GM23338 (cell line): ENCODE measurements at regions not wholly inside any gene's neighbourhood (a gene's known extent, or its start where the extent isn't known, plus 50 kb on each side); places are given as distances from the start of the nearest gene placed in this dataset.

Experiments used
- ATAC-seq: fragments of 200-7000 bp; cut with Tn5 transposase; 3 replicates; pipeline ENCODE4 v1.9.1; 2020
- DNase-seq: peaks from one replicate; pipeline ENCODE4 v3.0.0-alpha.2; 2015; ENCODE audit warnings: low spot score
- H2AFZ ChIP-seq: fragments of 200-600 bp; sonication (generic); 2 replicates; pipeline ENCODE4 v1.8.0; 2016; ENCODE audit warnings: antibody characterized with exemption, mild to moderate bottlenecking, moderate library complexity
- H3F3A ChIP-seq: fragments of 200-600 bp; sonication (generic); replicated peaks from 2 replicates; pipeline ENCODE4 v1.8.0; 2017; ENCODE audit warnings: antibody characterized with exemption, mixed run types, low read depth
- H3K27ac ChIP-seq: fragments of 200-600 bp; sonication (generic); 2 replicates; pipeline ENCODE4 v1.6.1; 2016; ENCODE audit warnings: low read depth
- H3K27me3 ChIP-seq: fragments of 200-600 bp; sonication (generic); 2 replicates; pipeline ENCODE4 v1.8.0; 2016; ENCODE audit warnings: mild to moderate bottlenecking, mixed run types, moderate library complexity; ENCODE audit not compliant: insufficient read depth
- H3K36me3 ChIP-seq: fragments of 200-600 bp; sonication (generic); 2 replicates; pipeline ENCODE4 v1.8.0; 2016; ENCODE audit warnings: mild to moderate bottlenecking; ENCODE audit not compliant: insufficient read depth
- H3K4me1 ChIP-seq: fragments of 200-600 bp; sonication (generic); 2 replicates; pipeline ENCODE4 v1.8.0; 2016; ENCODE audit warnings: mild to moderate bottlenecking, moderate library complexity; ENCODE audit not compliant: insufficient read depth
- H3K4me2 ChIP-seq: fragments of 200-600 bp; sonication (generic); 2 replicates; pipeline ENCODE4 v1.7.1; 2017; ENCODE audit warnings: mixed run types
- H3K4me3 ChIP-seq: fragments of 200-600 bp; sonication (generic); 2 replicates; pipeline ENCODE4 v1.6.1; 2016; ENCODE audit warnings: mixed run types
- H3K79me2 ChIP-seq: fragments of 200-600 bp; sonication (generic); replicated peaks from 2 replicates; pipeline ENCODE4 v1.8.0; 2017; ENCODE audit warnings: mild to moderate bottlenecking; ENCODE audit not compliant: insufficient read depth
- H3K9me2 ChIP-seq: fragments of 200-600 bp; sonication (generic); 2 replicates; pipeline ENCODE4 v1.8.0; 2017; ENCODE audit not compliant: insufficient read depth
- H4K20me1 ChIP-seq: fragments of 200-600 bp; sonication (generic); replicated peaks from 2 replicates; pipeline ENCODE4 v1.8.0; 2017; ENCODE audit warnings: mild to moderate bottlenecking; ENCODE audit not compliant: insufficient read depth
- H3K27ac Mint-ChIP-seq: 2 replicates; pipeline ENCODE4 v1.8.0; 2020; ENCODE audit warnings: inconsistent platforms, mild to moderate bottlenecking, moderate library complexity, mixed read lengths
- H3K27me3 Mint-ChIP-seq: 3 replicates; pipeline ENCODE4 v1.8.0; 2022; ENCODE audit warnings: low read depth, mild to moderate bottlenecking, moderate library complexity, mixed read lengths, inconsistent platforms; ENCODE audit not compliant: insufficient read depth, poor library complexity
- H3K36me3 Mint-ChIP-seq: 3 replicates; pipeline ENCODE4 v1.8.0; 2021; ENCODE audit warnings: low read depth, mild to moderate bottlenecking, inconsistent platforms, moderate library complexity, mixed read lengths
- H3K4me1 Mint-ChIP-seq: 3 replicates; pipeline ENCODE4 v1.8.0; 2020; ENCODE audit warnings: mild to moderate bottlenecking, inconsistent platforms, mixed read lengths
- H3K4me3 Mint-ChIP-seq: 3 replicates; pipeline ENCODE4 v1.8.0; 2021; ENCODE audit warnings: moderate library complexity, mild to moderate bottlenecking, inconsistent platforms, mixed read lengths
- H3K9me3 Mint-ChIP-seq: 3 replicates; pipeline ENCODE4 v1.8.0; 2020; ENCODE audit warnings: moderate library complexity, mild to moderate bottlenecking, inconsistent platforms, mixed read lengths
- CREB1 ChIP-seq: fragments of 250-450 bp; sonication (Bioruptor Pico); IDR thresholded peaks from 2 replicates; pipeline ENCODE4 v1.5.0; 2020; ENCODE audit warnings: low read depth, mild to moderate bottlenecking, moderate library complexity
- EZH2 ChIP-seq: fragments of 200-600 bp; sonication (generic); IDR thresholded peaks from one replicate; pipeline ENCODE4 v1.8.0; 2017; ENCODE audit warnings: antibody characterized with exemption, mild to moderate bottlenecking, low read depth; ENCODE audit not compliant: unreplicated experiment
- EZH2phosphoT487 ChIP-seq: fragments of 200-600 bp; sonication (generic); IDR thresholded peaks from one replicate; pipeline ENCODE4 v1.8.1; 2018; ENCODE audit warnings: antibody characterized with exemption; ENCODE audit not compliant: unreplicated experiment
- JUNB ChIP-seq: IDR thresholded peaks from one replicate; pipeline ENCODE4 v1.6.1; 2016; ENCODE audit warnings: antibody characterized with exemption; ENCODE audit not compliant: unreplicated experiment
- NANOG ChIP-seq: IDR thresholded peaks from 2 replicates; pipeline ENCODE4 v1.6.1; 2016; ENCODE audit warnings: antibody characterized with exemption, borderline replicate concordance
- POLR2AphosphoS5 ChIP-seq: IDR thresholded peaks from 2 replicates; pipeline ENCODE4 v1.6.1; 2016; ENCODE audit warnings: antibody characterized with exemption, low read depth
- REST ChIP-seq: IDR thresholded peaks from one replicate; pipeline ENCODE4 v1.6.1; 2018; ENCODE audit warnings: antibody characterized with exemption; ENCODE audit not compliant: unreplicated experiment
- STAT1 ChIP-seq: IDR thresholded peaks from one replicate; pipeline ENCODE4 v1.6.1; 2016; ENCODE audit warnings: antibody characterized with exemption; ENCODE audit not compliant: unreplicated experiment
- ZNF114 ChIP-seq: fragments of 250-450 bp; sonication (Bioruptor Pico); IDR thresholded peaks from 2 replicates; pipeline ENCODE4 v1.5.0; 2020; ENCODE audit warnings: mild to moderate bottlenecking, moderate library complexity
- ZNF331 ChIP-seq: fragments of 250-450 bp; sonication (Bioruptor Pico); IDR thresholded peaks from 2 replicates; pipeline ENCODE4 v1.5.0; 2020; ENCODE audit warnings: low read depth, mild to moderate bottlenecking, moderate library complexity
- ZNF462 ChIP-seq: fragments of 250-450 bp; sonication (Bioruptor Pico); IDR thresholded peaks from 2 replicates; pipeline ENCODE4 v1.5.0; 2020; ENCODE audit warnings: mild to moderate bottlenecking, moderate library complexity

GRCh38 chrX:18101087-18101486 is 119.6 kb downstream of the BEND2 start:
- Mint-ChIP-seq H3K27ac (no peak overlapping the region), H3K27me3 (no peaks in the 10 kb centered on the region), H3K4me3 (no peak overlapping the region), H3K4me1 (peaks cover 35% of the 10 kb centered on the region), H3K9me3 (no peaks in the 10 kb centered on the region), H3K36me3 (no peaks in the 10 kb centered on the region)
- DNase-seq = no peak
- H3K27ac ChIP-seq = no peak overlapping the region
- H3K4me1 ChIP-seq = peaks cover 24% of the 10 kb centered on the region
- no peaks in the 10 kb centered on the region for H3K27me3 ChIP-seq
- no peaks in the 10 kb centered on the region for H3F3A ChIP-seq
- H3K4me3 ChIP-seq = no peak overlapping the region
- no peaks in the 10 kb centered on the region for H3K9me2 ChIP-seq
- no peaks in the 10 kb centered on the region for H4K20me1 ChIP-seq
- TF ChIP-seq REST (no peak), EZH2 (no peak), STAT1 (no peak), POLR2AphosphoS5 (no peak), CREB1 (CRISPR knock-in tag) (no peak)
- no peaks in the 10 kb centered on the region for H3K36me3 ChIP-seq
- H3K79me2 ChIP-seq = peaks cover 6% of the 10 kb centered on the region; the same call in 1 of the 2 replicates
- H3K4me2 ChIP-seq = no peak overlapping the region
- no peak for ATAC-seq
- H2AFZ ChIP-seq = no peak overlapping the region

GRCh38 chrX:18099745-18100144 is 120.9 kb downstream of the BEND2 start:
- DNase-seq (no peak), ATAC-seq (no peak)
- Histone ChIP-seq H3F3A (no peaks in the 10 kb centered on the region), H3K36me3 (no peaks in the 10 kb centered on the region), H3K9me2 (no peaks in the 10 kb centered on the region), H3K4me3 (no peak overlapping the region), H3K27me3 (no peaks in the 10 kb centered on the region), H3K27ac (no peak overlapping the region), H4K20me1 (no peaks in the 10 kb centered on the region), H3K4me1 (peaks cover 33% of the 10 kb centered on the region), H3K79me2 (peaks cover 6% of the 10 kb centered on the region; the same call in 1 of the 2 replicates), H3K4me2 (peak overlapping the region; percentile 72; the same call in 1 of the 2 replicates), H2AFZ (no peak overlapping the region)
- Mint-ChIP-seq H3K27ac (no peak overlapping the region), H3K4me1 (peaks cover 44% of the 10 kb centered on the region), H3K4me3 (no peak overlapping the region), H3K27me3 (no peaks in the 10 kb centered on the region), H3K9me3 (no peaks in the 10 kb centered on the region; the same call in 2 of the 3 replicates), H3K36me3 (no peaks in the 10 kb centered on the region)
- TF ChIP-seq NANOG = no peak
- no peak for TF ChIP-seq ZNF114
- TF ChIP-seq ZNF462 = no peak
- TF ChIP-seq JUNB = no peak
- no peak for TF ChIP-seq POLR2AphosphoS5
- TF ChIP-seq ZNF331 (CRISPR knock-in tag) = no peak
- TF ChIP-seq EZH2phosphoT487 = no peak
